ENCODE measurements at regions not wholly inside any gene's neighbourhood (a gene's known extent, or its start where the extent isn't known, plus 50 kb on each side); places are given as distances from the start of the nearest gene placed in this dataset.

DNA sequence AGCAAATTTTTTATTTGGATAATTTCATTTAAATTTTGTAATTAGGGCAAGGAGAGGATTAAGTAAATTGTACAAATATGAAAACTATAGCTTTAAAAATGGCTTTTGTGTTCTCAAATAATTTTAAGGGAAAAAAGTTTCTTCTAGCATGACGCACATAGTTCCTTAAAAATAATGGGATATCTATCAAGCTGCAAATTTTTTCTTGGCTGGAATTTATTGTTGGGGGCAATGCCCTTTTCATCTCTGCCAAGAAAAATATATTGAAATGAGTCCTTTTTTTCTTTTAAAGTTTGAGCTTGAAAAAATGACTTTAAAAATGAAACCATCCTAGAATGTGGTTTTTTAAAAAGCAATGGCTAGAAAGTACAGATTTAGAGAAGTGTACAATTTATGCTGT lies 154.4 kb upstream of the UGT8 start:
- TF ChIP-seq, protein P1, sequence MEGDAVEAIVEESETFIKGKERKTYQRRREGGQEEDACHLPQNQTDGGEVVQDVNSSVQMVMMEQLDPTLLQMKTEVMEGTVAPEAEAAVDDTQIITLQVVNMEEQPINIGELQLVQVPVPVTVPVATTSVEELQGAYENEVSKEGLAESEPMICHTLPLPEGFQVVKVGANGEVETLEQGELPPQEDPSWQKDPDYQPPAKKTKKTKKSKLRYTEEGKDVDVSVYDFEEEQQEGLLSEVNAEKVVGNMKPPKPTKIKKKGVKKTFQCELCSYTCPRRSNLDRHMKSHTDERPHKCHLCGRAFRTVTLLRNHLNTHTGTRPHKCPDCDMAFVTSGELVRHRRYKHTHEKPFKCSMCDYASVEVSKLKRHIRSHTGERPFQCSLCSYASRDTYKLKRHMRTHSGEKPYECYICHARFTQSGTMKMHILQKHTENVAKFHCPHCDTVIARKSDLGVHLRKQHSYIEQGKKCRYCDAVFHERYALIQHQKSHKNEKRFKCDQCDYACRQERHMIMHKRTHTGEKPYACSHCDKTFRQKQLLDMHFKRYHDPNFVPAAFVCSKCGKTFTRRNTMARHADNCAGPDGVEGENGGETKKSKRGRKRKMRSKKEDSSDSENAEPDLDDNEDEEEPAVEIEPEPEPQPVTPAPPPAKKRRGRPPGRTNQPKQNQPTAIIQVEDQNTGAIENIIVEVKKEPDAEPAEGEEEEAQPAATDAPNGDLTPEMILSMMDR (IDR thresholded peaks at IDR 0.05): no peak
- TF ChIP-seq POLR2A (IDR thresholded peaks at IDR 0.05): no peak

Data from esophagus squamous epithelium (tissue), 4 donors.